IPS DF 6.9 (cell line): ENCODE measurements at regions not wholly inside any gene's neighbourhood (a gene's known extent, or its start where the extent isn't known, plus 50 kb on each side); places are given as distances from the start of the nearest gene placed in this dataset.

Experiments used
- DNase-seq: peaks from one replicate; pipeline ENCODE4 v3.0.0-alpha.2; 2013; ENCODE audit warnings: low read depth, low spot score
- H3K27ac ChIP-seq: one replicate; pipeline ENCODE4 v1.5.1; 2013; ENCODE audit warnings: low read length, control low read depth
- H3K27me3 ChIP-seq: 2 replicates; pipeline ENCODE4 v1.6.1; 2013; ENCODE audit warnings: mild to moderate bottlenecking, low read length; ENCODE audit not compliant: control insufficient read depth, insufficient read depth
- H3K36me3 ChIP-seq: 2 replicates; pipeline ENCODE4 v1.6.1; 2013; ENCODE audit warnings: low read length; ENCODE audit not compliant: control insufficient read depth, insufficient read depth
- H3K4me1 ChIP-seq: 2 replicates; pipeline ENCODE4 v1.6.1; 2013; ENCODE audit warnings: low read length; ENCODE audit not compliant: control insufficient read depth, insufficient read depth
- H3K4me3 ChIP-seq: 2 replicates; pipeline ENCODE4 v1.5.1; 2013; ENCODE audit warnings: mild to moderate bottlenecking, low read length
- H3K9me3 ChIP-seq: 2 replicates; pipeline ENCODE4 v1.6.1; 2013; ENCODE audit warnings: low read length, inconsistent platforms; ENCODE audit not compliant: control insufficient read depth, insufficient read depth
- WGBS: extraction: QIAGEN DNeasy Blood & Tissue Kit; methylation state at CpG from one replicate; pipeline ENCODE4 v1.1.7; 2013; ENCODE audit warnings: mixed read lengths, missing lambda C conversion rate; ENCODE audit not compliant: insufficient read length, insufficient coverage; 5-methylcytosine and 5-hydroxymethylcytosine counted together

GRCh38 chrX:6909396-6909795, 238.1 kb upstream of the STS start:
- Histone ChIP-seq H3K36me3 (no peaks in the 10 kb centered on the region), H3K9me3 (no peaks in the 10 kb centered on the region), H3K27ac (no peak overlapping the region), H3K4me3 (no peak overlapping the region), H3K4me1 (no peaks in the 10 kb centered on the region), H3K27me3 (no peaks in the 10 kb centered on the region)
- no peak for DNase-seq
- WGBS: no CpG with 5 or more reads among the region's 3 CpGs

DNA sequence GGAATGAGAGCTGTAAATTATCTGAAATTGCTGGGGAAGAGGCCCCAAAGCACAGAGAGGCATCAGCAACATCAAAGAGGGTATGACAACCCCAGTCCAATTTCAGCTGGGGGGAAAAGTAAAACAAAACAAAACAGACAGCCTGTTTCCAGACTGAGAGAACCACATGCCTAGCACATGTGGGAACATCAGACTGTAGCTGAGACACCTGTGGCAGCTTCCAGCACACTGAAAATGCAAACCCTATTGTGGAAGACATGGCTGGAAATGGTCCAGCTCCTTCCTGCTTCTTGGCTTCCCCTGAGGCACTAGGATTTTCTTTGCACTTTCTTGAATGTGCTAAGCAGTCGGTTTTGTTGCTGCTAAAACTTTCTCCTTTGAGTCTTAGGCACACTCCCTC, 240.9 kb upstream of the STS start:
- no peak overlapping the region for H3K4me3 ChIP-seq
- no CpG with 5 or more reads among the region's 1 CpG for WGBS

GRCh38 chrX:6904156-6904555, 243.4 kb upstream of the STS start:
- no peaks in the 10 kb centered on the region for H3K27me3 ChIP-seq
- no peak for DNase-seq
- H3K9me3 ChIP-seq: no peaks in the 10 kb centered on the region
- WGBS: no CpG with 5 or more reads among the region's 5 CpGs
- no peaks in the 10 kb centered on the region for H3K4me1 ChIP-seq
- no peaks in the 10 kb centered on the region for H3K36me3 ChIP-seq
- no peak overlapping the region for H3K4me3 ChIP-seq
- H3K27ac ChIP-seq: no peak overlapping the region

More for the DNA sequence above, 240.9 kb upstream of the STS start:
- Histone ChIP-seq H3K36me3 (no peaks in the 10 kb centered on the region), H3K27me3 (no peaks in the 10 kb centered on the region), H3K27ac (no peak overlapping the region), H3K9me3 (no peaks in the 10 kb centered on the region), H3K4me1 (no peaks in the 10 kb centered on the region)
- no peak for DNase-seq

DNA sequence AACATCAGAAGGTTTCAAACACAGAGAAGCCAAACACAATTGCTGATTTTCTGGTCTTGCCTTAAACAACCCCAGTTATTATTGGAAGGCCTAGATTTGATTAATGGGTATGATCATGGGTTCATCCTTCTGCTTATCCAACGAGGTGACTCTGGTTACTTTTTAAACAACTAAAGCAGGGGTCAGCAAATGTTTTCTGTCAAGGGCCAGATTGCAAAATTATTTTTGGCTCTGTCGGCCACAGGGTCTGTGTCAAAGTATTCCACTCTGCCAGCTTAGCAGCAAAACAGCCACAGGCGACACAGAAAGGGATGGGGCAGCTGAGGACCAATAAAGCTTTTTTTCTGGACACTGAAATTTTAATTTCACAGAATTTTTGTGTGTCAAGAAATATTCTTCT, 249.1 kb upstream of the STS start:
- DNase-seq: no peak
- H3K4me3 ChIP-seq: no peak overlapping the region
- H3K4me1 ChIP-seq: no peaks in the 10 kb centered on the region
- H3K36me3 ChIP-seq: no peaks in the 10 kb centered on the region
- no peak overlapping the region for H3K27ac ChIP-seq
- WGBS: no CpG with 5 or more reads among the region's 3 CpGs
- H3K9me3 ChIP-seq: no peaks in the 10 kb centered on the region
- no peaks in the 10 kb centered on the region for H3K27me3 ChIP-seq

- no peaks in the 10 kb centered on the region for H3K9me3 ChIP-seq
- no peak overlapping the region for H3K4me3 ChIP-seq
- H3K4me1 ChIP-seq: no peaks in the 10 kb centered on the region
- H3K27me3 ChIP-seq: no peaks in the 10 kb centered on the region
- no peak for DNase-seq
- no CpG with 5 or more reads among the region's 1 CpG for WGBS
- no peaks in the 10 kb centered on the region for H3K36me3 ChIP-seq
- H3K27ac ChIP-seq: no peak overlapping the region
Observed at GRCh38 chrX:6891404-6891803, 256.1 kb upstream of the STS start.

GRCh38 chrX:6890544-6891261, 256.8 kb upstream of the STS start:
- Histone ChIP-seq H3K27ac (no peak overlapping the region), H3K4me3 (no peak overlapping the region), H3K4me1 (no peaks in the 10 kb centered on the region), H3K9me3 (no peaks in the 10 kb centered on the region), H3K36me3 (no peaks in the 10 kb centered on the region), H3K27me3 (no peaks in the 10 kb centered on the region)
- no CpG with 5 or more reads among the region's 3 CpGs for WGBS
- no peak for DNase-seq

DNA sequence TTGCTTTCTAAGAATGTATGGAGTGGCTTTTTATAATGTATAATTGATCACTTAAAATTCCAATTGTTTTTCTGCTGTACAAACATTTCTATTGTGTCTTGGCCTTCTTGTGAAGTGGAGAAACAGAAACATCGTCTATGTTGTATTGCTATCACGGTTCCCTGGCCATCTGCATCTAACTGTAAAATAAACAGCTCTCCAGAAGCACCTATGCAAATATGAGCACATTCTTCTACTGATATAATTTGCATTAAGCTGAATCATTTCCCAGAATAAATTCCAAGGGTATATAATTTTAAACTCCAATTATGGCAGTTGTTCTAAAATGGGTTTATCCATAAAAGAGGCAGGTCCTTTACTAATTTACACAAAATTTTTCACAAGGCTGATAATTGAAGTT, 261.6 kb upstream of the STS start:
- no peak overlapping the region for H3K4me3 ChIP-seq
- H3K4me1 ChIP-seq: no peaks in the 10 kb centered on the region
- H3K27me3 ChIP-seq: no peaks in the 10 kb centered on the region
- DNase-seq: no peak
- no peaks in the 10 kb centered on the region for H3K9me3 ChIP-seq
- no peak overlapping the region for H3K27ac ChIP-seq
- no CpG with 5 or more reads among the region's 2 CpGs for WGBS
- no peaks in the 10 kb centered on the region for H3K36me3 ChIP-seq

GRCh38 chrX:6885396-6885795, 262.1 kb upstream of the STS start:
- no peaks in the 10 kb centered on the region for H3K36me3 ChIP-seq
- no peak overlapping the region for H3K4me3 ChIP-seq
- H3K27ac ChIP-seq: no peak overlapping the region
- no CpG with 5 or more reads among the region's 2 CpGs for WGBS
- H3K4me1 ChIP-seq: no peaks in the 10 kb centered on the region
- H3K9me3 ChIP-seq: no peaks in the 10 kb centered on the region
- DNase-seq: no peak
- no peaks in the 10 kb centered on the region for H3K27me3 ChIP-seq

DNA sequence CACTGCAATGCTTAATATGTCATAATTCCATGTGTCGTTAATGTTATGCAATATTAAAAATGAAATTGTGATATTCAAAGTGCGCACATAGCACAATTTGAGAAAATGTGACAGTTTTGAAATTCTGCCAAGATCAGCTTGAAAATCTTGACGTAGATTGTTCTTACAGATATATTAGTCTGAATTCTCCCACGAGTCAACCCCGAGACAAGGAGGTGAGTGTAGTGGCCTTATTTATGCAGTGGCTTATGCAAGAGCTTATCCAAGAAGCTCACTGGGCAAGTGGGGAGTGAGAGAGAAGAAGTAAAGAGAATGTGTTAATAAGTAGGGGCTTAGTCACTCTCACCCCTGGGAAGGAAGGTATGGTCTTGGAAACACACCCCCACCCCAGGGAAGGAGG, 286.1 kb upstream of the STS start:
- WGBS: no CpG with 5 or more reads among the region's 5 CpGs
- H3K9me3 ChIP-seq: no peaks in the 10 kb centered on the region
- no peak for DNase-seq
- H3K27me3 ChIP-seq: no peaks in the 10 kb centered on the region
- H3K4me3 ChIP-seq: no peak overlapping the region
- no peaks in the 10 kb centered on the region for H3K36me3 ChIP-seq
- no peaks in the 10 kb centered on the region for H3K4me1 ChIP-seq
- H3K27ac ChIP-seq: no peak overlapping the region

GRCh38 chrX:6857749-6858148, 289.8 kb upstream of the STS start:
- H3K4me1 ChIP-seq: no peaks in the 10 kb centered on the region
- no peak overlapping the region for H3K4me3 ChIP-seq
- no CpG with 5 or more reads among the region's 2 CpGs for WGBS
- no peaks in the 10 kb centered on the region for H3K9me3 ChIP-seq
- no peaks in the 10 kb centered on the region for H3K36me3 ChIP-seq
- no peaks in the 10 kb centered on the region for H3K27me3 ChIP-seq
- DNase-seq: no peak
- H3K27ac ChIP-seq: no peak overlapping the region

GRCh38 chrX:6856471-6856870, 291.0 kb upstream of the STS start:
- WGBS: no CpG with 5 or more reads among the region's 6 CpGs
- H3K27ac ChIP-seq: no peak overlapping the region
- no peak for DNase-seq
- no peaks in the 10 kb centered on the region; the same call in 1 of the 2 replicates for H3K9me3 ChIP-seq
- no peak overlapping the region for H3K4me3 ChIP-seq
- no peaks in the 10 kb centered on the region for H3K27me3 ChIP-seq
- H3K36me3 ChIP-seq: no peaks in the 10 kb centered on the region
- H3K4me1 ChIP-seq: no peaks in the 10 kb centered on the region
